Fibroblast of villous mesenchyme (primary cell): ENCODE measurements at regions not wholly inside any gene's neighbourhood (a gene's known extent, or its start where the extent isn't known, plus 50 kb on each side); places are given as distances from the start of the nearest gene placed in this dataset.

Source experiments
- DNase-seq: peaks from one replicate; pipeline ENCODE4 v3.0.0-alpha.2; 2010; ENCODE audit warnings: low read depth
- H3K4me3 ChIP-seq: 2 replicates; pipeline ENCODE4 v1.5.1; 2011; ENCODE audit warnings: low read depth, mild to moderate bottlenecking, low read length
- TF ChIP-seq, protein P1 (sequence below): IDR thresholded peaks from 2 replicates; pipeline ENCODE4 v1.5.1; 2012; ENCODE audit warnings: low read depth, mild to moderate bottlenecking, low read length; ENCODE audit not compliant: insufficient read depth

DNA sequence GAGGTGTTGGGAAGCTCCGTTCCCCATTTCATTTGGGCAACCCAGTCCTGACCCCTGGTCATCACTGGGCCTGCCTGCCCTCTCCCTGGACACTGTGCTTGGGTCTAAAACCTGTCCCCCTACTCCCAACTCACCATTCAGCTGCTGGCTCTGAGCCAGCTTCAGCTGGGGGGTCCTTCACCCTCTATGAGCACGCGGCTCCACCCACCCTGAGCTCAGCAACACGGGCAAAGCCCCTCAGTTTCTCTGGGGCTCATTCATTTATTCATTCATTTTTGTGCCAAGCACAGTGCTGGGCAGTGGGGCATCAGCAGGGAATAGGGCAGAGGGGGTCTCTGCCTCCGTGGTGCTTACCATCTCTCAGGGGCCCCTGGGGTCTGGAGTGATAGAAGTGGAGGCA, 199.8 kb upstream of the MVB12B start:
- no peak for DNase-seq
- TF ChIP-seq, protein P1, sequence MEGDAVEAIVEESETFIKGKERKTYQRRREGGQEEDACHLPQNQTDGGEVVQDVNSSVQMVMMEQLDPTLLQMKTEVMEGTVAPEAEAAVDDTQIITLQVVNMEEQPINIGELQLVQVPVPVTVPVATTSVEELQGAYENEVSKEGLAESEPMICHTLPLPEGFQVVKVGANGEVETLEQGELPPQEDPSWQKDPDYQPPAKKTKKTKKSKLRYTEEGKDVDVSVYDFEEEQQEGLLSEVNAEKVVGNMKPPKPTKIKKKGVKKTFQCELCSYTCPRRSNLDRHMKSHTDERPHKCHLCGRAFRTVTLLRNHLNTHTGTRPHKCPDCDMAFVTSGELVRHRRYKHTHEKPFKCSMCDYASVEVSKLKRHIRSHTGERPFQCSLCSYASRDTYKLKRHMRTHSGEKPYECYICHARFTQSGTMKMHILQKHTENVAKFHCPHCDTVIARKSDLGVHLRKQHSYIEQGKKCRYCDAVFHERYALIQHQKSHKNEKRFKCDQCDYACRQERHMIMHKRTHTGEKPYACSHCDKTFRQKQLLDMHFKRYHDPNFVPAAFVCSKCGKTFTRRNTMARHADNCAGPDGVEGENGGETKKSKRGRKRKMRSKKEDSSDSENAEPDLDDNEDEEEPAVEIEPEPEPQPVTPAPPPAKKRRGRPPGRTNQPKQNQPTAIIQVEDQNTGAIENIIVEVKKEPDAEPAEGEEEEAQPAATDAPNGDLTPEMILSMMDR = no peak
- H3K4me3 ChIP-seq = no peak overlapping the region

DNA sequence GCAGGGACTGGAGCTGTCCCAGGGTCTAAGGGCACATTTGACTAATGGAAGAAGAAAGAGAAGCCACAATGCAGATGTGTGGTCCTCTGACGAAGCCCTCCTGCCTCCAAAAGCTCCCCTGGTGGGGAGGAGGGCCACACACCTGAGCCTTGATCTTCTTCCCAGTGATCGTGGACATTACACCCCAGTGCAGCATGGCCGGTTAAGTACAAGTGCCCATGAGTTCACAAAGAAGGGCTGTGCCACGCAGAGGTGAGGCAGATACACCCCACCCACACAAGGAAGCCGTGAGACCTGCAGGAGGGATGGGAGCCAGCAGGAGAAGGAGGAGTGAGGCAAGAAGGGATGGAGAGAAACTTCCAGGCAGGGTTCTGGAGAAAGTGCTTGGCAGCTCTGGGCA, 199.0 kb upstream of the MVB12B start:
- DNase-seq = no peak
- H3K4me3 ChIP-seq = no peak overlapping the region
- TF ChIP-seq, protein P1 = no peak

DNA sequence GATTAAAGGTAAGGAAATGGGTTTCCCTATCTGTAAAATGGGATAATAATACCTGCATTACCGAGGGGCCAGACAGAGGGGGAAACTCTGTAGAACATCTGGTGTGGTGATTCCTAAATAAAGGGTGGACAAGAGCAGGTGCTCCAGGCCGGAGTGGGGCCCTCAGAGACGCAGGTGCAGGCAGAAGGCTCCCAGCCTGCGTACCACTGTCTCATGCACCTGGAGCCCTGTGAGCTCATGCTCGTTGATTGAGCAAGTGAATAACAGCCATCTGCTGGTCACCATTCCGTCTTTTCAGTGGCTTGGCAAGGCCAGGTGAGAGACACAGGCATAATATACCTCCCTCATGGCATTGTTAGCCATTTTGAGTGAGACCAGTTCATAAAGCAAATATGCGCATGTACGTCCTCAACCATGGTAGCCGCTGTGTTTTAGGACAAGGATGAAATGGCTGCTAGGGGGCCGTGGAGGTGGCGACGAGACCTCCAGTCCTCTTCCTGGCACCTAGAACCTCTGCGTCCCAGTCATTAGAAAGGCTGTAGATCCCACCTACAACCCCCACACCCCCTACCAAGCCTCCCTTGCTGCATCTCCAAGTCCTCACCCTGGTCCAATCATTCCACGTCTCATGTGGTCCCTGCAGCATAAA, 198.0 kb upstream of the MVB12B start:
- no peak for DNase-seq
- H3K4me3 ChIP-seq = no peak overlapping the region
- TF ChIP-seq, protein P1 = no peak

DNA sequence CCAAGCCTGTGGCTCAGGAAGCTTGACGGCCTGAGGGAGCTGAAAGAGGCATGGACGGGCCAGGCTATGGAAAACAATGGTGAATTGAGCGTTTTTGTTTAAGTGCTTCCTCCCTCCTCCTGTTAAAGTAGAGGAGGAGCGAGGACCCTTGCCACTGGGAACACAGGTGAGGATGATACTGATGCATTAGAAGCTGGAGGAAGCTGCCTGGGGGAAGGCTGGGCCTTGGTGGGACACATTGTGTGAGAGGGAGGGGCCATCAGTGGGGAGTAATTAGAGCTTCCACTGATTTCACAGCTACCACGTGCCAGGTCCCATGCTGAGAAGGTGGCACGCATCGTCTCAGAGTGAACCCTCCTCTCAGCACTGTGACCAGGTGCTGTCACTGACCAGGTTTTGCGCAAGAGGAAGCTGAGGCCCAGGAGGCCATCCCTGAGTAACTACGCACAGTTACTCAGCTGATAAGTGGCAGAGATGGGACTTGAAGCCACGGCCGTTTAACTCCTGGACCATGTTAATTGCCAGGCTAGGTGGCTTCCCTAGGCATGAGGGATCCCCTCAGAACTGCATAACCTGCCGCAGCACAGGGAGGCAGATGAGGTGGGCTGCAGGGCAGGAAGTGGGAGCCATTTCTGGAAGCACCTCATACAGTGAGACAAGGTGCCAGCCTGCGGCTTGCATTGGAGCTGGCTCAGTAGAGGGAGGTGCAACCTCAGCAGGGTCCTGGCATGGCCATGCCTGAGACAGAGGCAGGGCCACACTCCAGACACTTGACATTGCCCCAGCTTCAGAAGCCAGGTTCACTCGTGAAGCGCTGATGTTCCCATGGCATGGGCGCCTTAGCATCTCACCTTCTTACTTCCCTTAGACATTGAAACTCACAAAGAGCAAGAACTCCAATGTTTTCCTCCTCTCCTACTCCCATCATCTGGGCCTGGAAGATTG, 195.3 kb upstream of the MVB12B start:
- TF ChIP-seq, protein P1 = no peak
- H3K4me3 ChIP-seq = no peak overlapping the region
- DNase-seq = no peak

DNA sequence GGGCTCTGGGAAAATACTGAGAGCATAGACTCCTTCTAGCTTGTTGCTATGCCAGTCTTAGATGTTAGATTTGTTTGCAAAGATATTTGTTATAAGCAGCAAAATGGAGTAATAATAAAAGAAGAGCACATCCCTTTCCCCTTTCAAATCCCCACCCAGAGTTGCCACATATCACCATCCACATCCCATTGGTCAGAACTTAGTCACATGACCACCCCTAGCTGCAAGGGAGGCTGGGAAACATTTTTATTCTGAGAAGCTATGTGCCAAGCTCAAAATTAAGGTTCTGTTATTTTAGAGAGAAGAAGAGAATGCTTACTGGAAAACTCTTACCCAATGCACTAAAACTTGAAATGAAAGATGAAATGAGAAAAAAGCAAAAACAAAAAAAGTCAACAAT, 193.9 kb upstream of the MVB12B start:
- no peak overlapping the region for H3K4me3 ChIP-seq
- DNase-seq = no peak
- TF ChIP-seq, protein P1 = no peak

DNA sequence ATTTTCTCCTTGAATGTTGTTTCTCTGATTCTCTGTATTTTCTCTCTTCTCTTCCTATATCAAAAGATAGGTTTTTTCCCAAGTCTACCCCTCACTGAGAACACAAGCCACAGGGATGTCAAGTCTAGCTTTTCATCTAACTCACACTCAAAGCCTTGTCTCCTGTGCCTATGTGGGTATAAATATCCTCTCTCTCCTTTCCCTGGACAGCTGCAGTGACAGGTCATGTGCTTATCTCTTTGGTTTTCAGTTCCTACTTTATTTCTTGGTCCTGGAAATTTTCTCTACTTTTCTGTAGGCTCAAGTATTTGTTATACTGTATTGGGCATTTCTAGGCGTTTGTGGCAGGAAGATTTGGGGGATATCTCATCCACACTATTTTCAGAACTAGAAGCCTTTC, 182.4 kb upstream of the MVB12B start:
- no peak for DNase-seq
- TF ChIP-seq, protein P1 = no peak
- H3K4me3 ChIP-seq = no peak overlapping the region
